Ishikawa (cell line): ENCODE measurements at regions not wholly inside any gene's neighbourhood (a gene's known extent, or its start where the extent isn't known, plus 50 kb on each side); places are given as distances from the start of the nearest gene placed in this dataset.

ENCODE experiments used
- CREB1 ChIP-seq: IDR thresholded peaks from 2 replicates; pipeline ENCODE4 v1.6.1; 2012; ENCODE audit warnings: low read depth
- EP300 ChIP-seq: IDR thresholded peaks from 2 replicates; pipeline ENCODE4 v1.6.1; 2012; ENCODE audit warnings: borderline replicate concordance
- RAD21 ChIP-seq: IDR thresholded peaks from 2 replicates; pipeline ENCODE4 v1.6.1; 2012; ENCODE audit warnings: low read depth
- TAF1 ChIP-seq: IDR thresholded peaks from 2 replicates; pipeline ENCODE4 v1.6.1; 2012; ENCODE audit warnings: low read depth, mild to moderate bottlenecking
- YY1 ChIP-seq: IDR thresholded peaks from 2 replicates; pipeline ENCODE4 v1.6.1; 2012; ENCODE audit warnings: low read depth
- ZBTB7A ChIP-seq: IDR thresholded peaks from 2 replicates; pipeline ENCODE4 v1.6.1; 2012; ENCODE audit warnings: low read depth
- TF ChIP-seq, protein P1 (sequence below): IDR thresholded peaks from 2 replicates; pipeline ENCODE4 v1.6.1; 2012
- TF ChIP-seq, protein P2 (sequence below): IDR thresholded peaks from 2 replicates; pipeline ENCODE4 v1.6.1; 2012
- TF ChIP-seq, protein P3 (sequence below): IDR thresholded peaks from 2 replicates; pipeline ENCODE4 v1.6.1; 2012; ENCODE audit warnings: low read depth, mild to moderate bottlenecking

DNA sequence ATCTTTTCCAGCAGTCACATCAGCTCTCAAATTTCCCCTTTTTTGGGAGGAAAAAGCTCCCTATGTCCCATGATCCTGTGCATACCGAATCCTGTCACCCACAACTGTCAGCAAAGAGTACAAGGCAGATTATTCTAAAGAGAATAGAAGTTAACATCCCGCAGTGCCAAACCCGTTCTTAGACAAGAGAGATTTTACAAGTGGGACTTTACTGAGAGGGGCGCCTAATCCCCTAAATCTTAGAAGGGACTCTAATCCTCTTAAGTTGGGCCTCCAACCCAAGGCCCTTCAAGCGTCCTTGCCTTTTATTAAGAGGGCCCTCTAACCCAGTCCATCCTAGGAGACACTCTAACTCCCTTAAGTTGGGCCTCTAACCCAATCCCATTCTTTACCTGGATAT lies 193.9 kb downstream of the CPXCR1 start:
- no peak for TF ChIP-seq TAF1
- TF ChIP-seq, protein P1, sequence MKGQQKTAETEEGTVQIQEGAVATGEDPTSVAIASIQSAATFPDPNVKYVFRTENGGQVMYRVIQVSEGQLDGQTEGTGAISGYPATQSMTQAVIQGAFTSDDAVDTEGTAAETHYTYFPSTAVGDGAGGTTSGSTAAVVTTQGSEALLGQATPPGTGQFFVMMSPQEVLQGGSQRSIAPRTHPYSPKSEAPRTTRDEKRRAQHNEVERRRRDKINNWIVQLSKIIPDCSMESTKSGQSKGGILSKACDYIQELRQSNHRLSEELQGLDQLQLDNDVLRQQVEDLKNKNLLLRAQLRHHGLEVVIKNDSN, result no peak
- TF ChIP-seq RAD21, result no peak
- no peak for TF ChIP-seq CREB1
- TF ChIP-seq ZBTB7A, result no peak
- TF ChIP-seq, protein P2, sequence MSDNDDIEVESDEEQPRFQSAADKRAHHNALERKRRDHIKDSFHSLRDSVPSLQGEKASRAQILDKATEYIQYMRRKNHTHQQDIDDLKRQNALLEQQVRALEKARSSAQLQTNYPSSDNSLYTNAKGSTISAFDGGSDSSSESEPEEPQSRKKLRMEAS, result no peak
- TF ChIP-seq YY1, result no peak
- TF ChIP-seq EP300, result no peak
- TF ChIP-seq, protein P3, sequence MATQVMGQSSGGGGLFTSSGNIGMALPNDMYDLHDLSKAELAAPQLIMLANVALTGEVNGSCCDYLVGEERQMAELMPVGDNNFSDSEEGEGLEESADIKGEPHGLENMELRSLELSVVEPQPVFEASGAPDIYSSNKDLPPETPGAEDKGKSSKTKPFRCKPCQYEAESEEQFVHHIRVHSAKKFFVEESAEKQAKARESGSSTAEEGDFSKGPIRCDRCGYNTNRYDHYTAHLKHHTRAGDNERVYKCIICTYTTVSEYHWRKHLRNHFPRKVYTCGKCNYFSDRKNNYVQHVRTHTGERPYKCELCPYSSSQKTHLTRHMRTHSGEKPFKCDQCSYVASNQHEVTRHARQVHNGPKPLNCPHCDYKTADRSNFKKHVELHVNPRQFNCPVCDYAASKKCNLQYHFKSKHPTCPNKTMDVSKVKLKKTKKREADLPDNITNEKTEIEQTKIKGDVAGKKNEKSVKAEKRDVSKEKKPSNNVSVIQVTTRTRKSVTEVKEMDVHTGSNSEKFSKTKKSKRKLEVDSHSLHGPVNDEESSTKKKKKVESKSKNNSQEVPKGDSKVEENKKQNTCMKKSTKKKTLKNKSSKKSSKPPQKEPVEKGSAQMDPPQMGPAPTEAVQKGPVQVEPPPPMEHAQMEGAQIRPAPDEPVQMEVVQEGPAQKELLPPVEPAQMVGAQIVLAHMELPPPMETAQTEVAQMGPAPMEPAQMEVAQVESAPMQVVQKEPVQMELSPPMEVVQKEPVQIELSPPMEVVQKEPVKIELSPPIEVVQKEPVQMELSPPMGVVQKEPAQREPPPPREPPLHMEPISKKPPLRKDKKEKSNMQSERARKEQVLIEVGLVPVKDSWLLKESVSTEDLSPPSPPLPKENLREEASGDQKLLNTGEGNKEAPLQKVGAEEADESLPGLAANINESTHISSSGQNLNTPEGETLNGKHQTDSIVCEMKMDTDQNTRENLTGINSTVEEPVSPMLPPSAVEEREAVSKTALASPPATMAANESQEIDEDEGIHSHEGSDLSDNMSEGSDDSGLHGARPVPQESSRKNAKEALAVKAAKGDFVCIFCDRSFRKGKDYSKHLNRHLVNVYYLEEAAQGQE, result no peak
